ENCODE measurements at regions not wholly inside any gene's neighbourhood (a gene's known extent, or its start where the extent isn't known, plus 50 kb on each side); places are given as distances from the start of the nearest gene placed in this dataset.
A peak's percentile ranks its signal among the peaks of the same experiment; 100 is the strongest.

DNA sequence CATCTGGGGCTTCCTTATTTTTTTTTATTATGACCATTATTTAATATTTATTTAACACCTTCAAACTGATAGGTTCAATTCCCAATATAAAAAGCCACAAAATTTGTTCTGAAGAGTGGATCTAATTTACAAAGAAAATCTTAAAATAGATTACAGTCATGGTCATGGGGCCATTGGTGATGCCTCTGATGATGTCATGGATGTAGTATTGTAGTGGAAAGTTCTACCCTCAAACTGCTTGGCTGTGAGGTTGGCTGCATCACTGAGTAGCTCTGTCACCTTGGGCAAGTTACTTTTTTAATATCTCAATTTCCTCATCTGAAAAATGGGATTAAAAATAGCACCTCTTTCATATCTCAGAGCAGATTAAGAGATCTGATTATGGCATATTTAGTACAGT is 128.5 kb downstream of the DKK1 start:
- DNase-seq, result no peak

- no peak for DNase-seq
These were observed 129.6 kb downstream of the DKK1 start for GRCh38 chr10:52443419-52444388.

GRCh38 chr10:52446391-52446790 is 132.3 kb downstream of the DKK1 start:
- DNase-seq, result no peak

GRCh38 chr10:52447931-52448353 is 133.9 kb downstream of the DKK1 start:
- DNase-seq, result peak in 1 of 2 donors; percentile 13

DNA sequence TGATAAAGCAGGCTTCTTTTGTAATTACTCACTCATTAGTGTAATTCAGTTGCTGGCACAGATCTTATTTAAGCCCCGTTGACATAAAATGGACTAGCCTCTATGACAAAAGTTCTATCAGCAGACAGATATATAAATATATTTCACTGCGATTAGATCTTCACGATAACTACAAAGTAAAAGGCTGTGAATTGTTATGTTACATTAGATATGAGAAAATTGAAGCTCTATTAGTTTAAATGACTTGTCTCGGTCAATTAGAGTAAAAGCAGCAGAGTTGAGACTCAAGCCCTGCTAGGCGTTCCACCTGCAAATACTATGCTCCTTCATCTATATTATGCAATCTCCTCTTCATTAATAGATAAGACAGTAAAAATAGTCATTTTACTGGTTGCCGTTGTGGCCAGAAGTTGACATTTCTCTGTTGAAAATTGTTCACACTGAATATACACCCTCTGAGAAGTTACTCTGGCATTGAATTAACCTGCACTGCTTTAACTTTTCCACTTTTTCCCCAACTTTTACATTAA is 136.7 kb downstream of the DKK1 start:
- no peak for DNase-seq

DNA sequence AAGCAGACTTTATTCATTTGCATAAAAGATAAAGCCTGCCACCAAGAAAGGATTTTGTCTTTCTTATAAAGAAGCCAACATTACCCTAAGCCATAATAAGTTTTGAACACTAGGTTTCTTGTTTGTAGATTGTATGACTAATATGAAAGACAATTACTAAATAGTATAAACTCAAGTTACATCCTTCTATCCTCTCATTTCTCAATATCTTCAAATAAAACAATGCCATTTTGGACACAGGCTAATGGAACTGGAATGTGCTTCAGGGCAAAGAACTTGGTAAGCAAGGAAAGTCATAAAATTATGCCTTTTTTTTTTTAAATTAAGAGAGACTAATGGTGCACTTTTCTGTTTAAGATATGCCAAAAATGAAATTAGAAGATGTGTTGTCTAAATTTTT is 137.7 kb downstream of the DKK1 start:
- DNase-seq, result no peak

- no peak for DNase-seq
These were observed 138.8 kb downstream of the DKK1 start for GRCh38 chr10:52452600-52453493.

DNA sequence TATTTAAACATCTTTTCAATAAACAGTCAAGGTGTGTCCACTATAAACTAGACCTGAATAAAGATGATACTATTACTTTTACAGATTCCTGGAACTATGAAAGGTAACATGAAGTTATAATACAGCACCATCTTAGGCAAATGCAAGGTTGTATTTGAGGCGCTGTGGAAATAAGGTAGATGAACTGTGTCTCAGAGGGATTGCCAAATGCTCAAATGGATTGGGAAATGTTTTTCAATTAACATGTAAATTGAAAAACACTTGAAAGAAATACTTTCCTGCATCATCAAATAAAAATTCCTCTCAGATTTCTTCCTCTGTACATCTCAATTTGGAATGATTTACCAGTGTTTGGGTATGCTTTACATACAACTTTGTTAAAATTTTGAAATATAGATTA is 139.4 kb downstream of the DKK1 start:
- no peak for DNase-seq

- peak; percentile 46 to 49 for DNase-seq
These were observed 140.4 kb downstream of the DKK1 start for GRCh38 chr10:52454491-52454890.

DNA sequence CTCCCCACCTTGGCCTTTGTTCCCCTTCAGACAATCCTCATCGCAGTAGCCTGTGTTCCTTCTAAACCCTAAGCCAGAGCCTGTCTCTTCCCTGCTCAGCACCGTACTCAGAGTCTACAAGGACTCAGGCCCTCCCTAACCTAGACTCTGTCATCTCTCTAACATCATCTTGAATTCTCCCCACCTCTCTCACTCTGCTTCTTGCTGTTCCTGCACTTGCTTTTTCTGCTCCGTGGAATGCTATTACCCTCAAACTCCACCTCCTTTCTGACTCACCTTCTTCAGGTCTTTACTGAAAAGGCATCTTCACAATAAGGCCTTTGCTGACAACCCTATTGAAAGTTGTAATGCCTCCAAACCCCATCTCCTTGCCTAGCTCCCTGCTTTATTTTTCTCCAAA is 141.0 kb downstream of the DKK1 start:
- no peak for DNase-seq

- DNase-seq, result no peak
These were observed 145.0 kb downstream of the DKK1 start for GRCh38 chr10:52459097-52459496.

- peak; percentile 62 to 64 for DNase-seq
These were observed 149.7 kb downstream of the DKK1 start for GRCh38 chr10:52463826-52464225.

- no peak for DNase-seq
These were observed 150.5 kb downstream of the DKK1 start for GRCh38 chr10:52464368-52465124.

- no peak for DNase-seq
These were observed 151.1 kb downstream of the DKK1 start for GRCh38 chr10:52465202-52465601.

DNA sequence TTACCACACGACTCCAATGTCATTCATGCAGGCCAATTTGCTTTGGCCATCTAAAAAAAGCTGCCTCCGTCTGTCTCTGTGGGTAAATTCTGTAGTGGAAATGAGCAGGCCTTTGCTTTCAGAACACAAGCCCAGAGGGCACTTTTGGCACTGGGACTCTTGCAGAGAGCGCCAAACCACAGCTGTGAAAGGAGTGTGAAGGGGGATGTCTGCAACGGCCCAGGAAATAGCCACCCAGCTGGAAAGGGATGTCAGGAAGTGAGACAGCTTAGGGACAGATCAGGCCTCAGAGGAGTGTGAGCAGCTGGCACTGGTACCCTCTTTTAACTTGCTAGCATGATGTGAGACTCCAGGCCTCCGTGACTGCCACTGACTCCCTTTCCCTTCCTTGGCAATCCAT is 152.4 kb downstream of the DKK1 start:
- no peak for DNase-seq

- DNase-seq, result no peak
These were observed 156.1 kb downstream of the DKK1 start for GRCh38 chr10:52469970-52470705.

- DNase-seq, result no peak
These were observed 158.5 kb downstream of the DKK1 start for GRCh38 chr10:52472406-52473146.

GRCh38 chr10:52474265-52474664 is 160.2 kb downstream of the DKK1 start:
- no peak for DNase-seq

DNA sequence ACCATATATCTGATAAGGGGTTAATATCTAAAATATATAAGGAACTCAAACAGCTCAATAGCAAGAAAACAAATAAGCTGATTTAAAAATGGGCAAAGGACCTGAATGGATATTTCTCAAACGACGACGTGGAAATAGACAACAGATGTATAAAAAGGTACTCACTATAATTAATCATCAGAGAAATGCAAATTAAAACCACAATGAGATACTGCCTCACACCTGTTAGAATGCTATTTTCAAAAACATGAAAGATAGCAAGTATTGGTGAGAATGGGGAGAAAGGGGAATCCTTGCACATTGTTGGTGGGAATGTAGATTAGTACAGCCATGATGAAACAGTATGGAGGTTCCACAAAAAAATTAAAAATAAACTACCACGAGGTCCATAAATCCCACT is 163.2 kb downstream of the DKK1 start:
- DNase-seq, result no peak

DNA sequence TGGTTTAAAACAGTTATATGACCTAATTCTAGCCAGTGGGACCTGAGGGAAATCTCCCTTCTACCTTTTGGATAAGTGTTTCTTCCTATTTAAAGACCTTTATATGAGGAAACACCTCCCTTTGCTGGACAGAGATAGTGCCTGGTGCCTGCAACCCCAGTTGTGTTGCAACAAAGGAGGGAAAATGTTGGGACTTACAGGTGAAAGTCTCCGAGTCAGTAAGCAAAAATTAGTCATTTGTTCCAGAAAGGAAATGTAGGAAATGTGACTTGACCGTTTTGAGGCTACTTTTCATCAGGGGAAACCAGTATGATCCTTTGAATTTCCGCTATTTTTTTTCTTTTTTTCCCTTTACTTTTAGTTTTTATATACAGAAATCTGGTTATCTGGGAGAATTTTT is 165.5 kb downstream of the DKK1 start:
- no peak for DNase-seq

GRCh38 chr10:52481986-52482555 is 168.0 kb downstream of the DKK1 start:
- DNase-seq, result no peak

All from inflammatory macrophage (primary cell).